Upper lobe of right lung (tissue), 1 donor: ENCODE measurements at regions not wholly inside any gene's neighbourhood (a gene's known extent, or its start where the extent isn't known, plus 50 kb on each side); places are given as distances from the start of the nearest gene placed in this dataset.

Experiments
- ATAC-seq: fragments of 200-7000 bp; cut with Tn5 transposase; one replicate; pipeline ENCODE4 v1.9.1; 2020; ENCODE audit warnings: mild to moderate bottlenecking, moderate library complexity
- DNase-seq: peaks from one replicate; pipeline ENCODE4 v3.0.0-alpha.2; 2020
- H3K27ac ChIP-seq: fragments of 200-600 bp; one replicate; pipeline ENCODE4 v1.8.0; 2022
- H3K27me3 ChIP-seq: fragments of 200-600 bp; one replicate; pipeline ENCODE4 v1.8.0; 2022; ENCODE audit warnings: mild to moderate bottlenecking
- H3K36me3 ChIP-seq: fragments of 200-600 bp; one replicate; pipeline ENCODE4 v1.8.0; 2022
- H3K4me1 ChIP-seq: fragments of 200-600 bp; one replicate; pipeline ENCODE4 v1.8.0; 2022
- H3K4me3 ChIP-seq: fragments of 200-600 bp; one replicate; pipeline ENCODE4 v1.8.0; 2022; ENCODE audit warnings: mild to moderate bottlenecking
- H3K9me3 ChIP-seq: fragments of 200-600 bp; one replicate; pipeline ENCODE4 v1.8.0; 2022
- CTCF ChIP-seq: fragments of 200-600 bp; IDR thresholded peaks from one replicate; pipeline ENCODE4 v1.8.0; 2022; ENCODE audit warnings: antibody characterized with exemption
- intact Hi-C: fragments of 100-400 bp; cut with DNase I; formaldehyde crosslinking; loops from one replicate; pipeline ENCODE4 v1.11.0; 2022
- donor health status: DM: no; HTN: yes; CAD: no; lungs with severe emphysema.

GRCh38 chr10:130498042-130498441 lies 361.9 kb downstream of the GLRX3 start:
- intact Hi-C loops = no loop called here
- Histone ChIP-seq H3K4me3 (no peak overlapping the region), H3K27ac (no peak overlapping the region), H3K27me3 (no peaks in the 10 kb centered on the region), H3K9me3 (no peaks in the 10 kb centered on the region), H3K4me1 (no peaks in the 10 kb centered on the region), H3K36me3 (no peaks in the 10 kb centered on the region)
- ATAC-seq = no peak
- no peak for TF ChIP-seq CTCF
- no peak for DNase-seq

- DNase-seq = no peak
- ATAC-seq = no peak
- H3K36me3 ChIP-seq = no peaks in the 10 kb centered on the region
- no peak overlapping the region for H3K27ac ChIP-seq
- TF ChIP-seq CTCF = no peak
- H3K4me1 ChIP-seq = no peaks in the 10 kb centered on the region
- no peaks in the 10 kb centered on the region for H3K27me3 ChIP-seq
- no peaks in the 10 kb centered on the region for H3K9me3 ChIP-seq
- intact Hi-C loops = no loop called here
- H3K4me3 ChIP-seq = no peak overlapping the region
These were observed 362.7 kb downstream of the GLRX3 start for GRCh38 chr10:130498934-130499333.

- intact Hi-C loops = no loop called here
- H3K4me1 ChIP-seq = no peaks in the 10 kb centered on the region
- no peak for TF ChIP-seq CTCF
- no peaks in the 10 kb centered on the region for H3K9me3 ChIP-seq
- no peaks in the 10 kb centered on the region for H3K36me3 ChIP-seq
- no peak overlapping the region for H3K4me3 ChIP-seq
- ATAC-seq = no peak
- DNase-seq = no peak
- H3K27ac ChIP-seq = no peak overlapping the region
- no peaks in the 10 kb centered on the region for H3K27me3 ChIP-seq
These were observed 363.4 kb downstream of the GLRX3 start for GRCh38 chr10:130499541-130499940.

GRCh38 chr10:130500261-130501000 lies 364.2 kb downstream of the GLRX3 start:
- H3K9me3 ChIP-seq = no peaks in the 10 kb centered on the region
- H3K4me1 ChIP-seq = no peaks in the 10 kb centered on the region
- H3K27me3 ChIP-seq = no peaks in the 10 kb centered on the region
- DNase-seq (no peak), ATAC-seq (no peak)
- no peaks in the 10 kb centered on the region for H3K36me3 ChIP-seq
- no peak overlapping the region for H3K4me3 ChIP-seq
- no peak overlapping the region for H3K27ac ChIP-seq
- no peak for TF ChIP-seq CTCF
- intact Hi-C loops = no loop called here

GRCh38 chr10:130507461-130507860 lies 371.3 kb downstream of the GLRX3 start:
- ATAC-seq (no peak), DNase-seq (no peak)
- Histone ChIP-seq H3K27ac (no peak overlapping the region), H3K4me3 (no peak overlapping the region), H3K36me3 (no peaks in the 10 kb centered on the region), H3K9me3 (no peaks in the 10 kb centered on the region), H3K4me1 (no peaks in the 10 kb centered on the region), H3K27me3 (no peaks in the 10 kb centered on the region)
- intact Hi-C loops = no loop called here
- TF ChIP-seq CTCF = no peak
